ENCODE measurements at regions not wholly inside any gene's neighbourhood (a gene's known extent, or its start where the extent isn't known, plus 50 kb on each side); places are given as distances from the start of the nearest gene placed in this dataset.

- DNase-seq: no peak
- intact Hi-C loops (cut with DNase I): no loop called here
Measured at GRCh38 chrX:1074755-1075154, 137.7 kb downstream of the CRLF2 start.

DNA sequence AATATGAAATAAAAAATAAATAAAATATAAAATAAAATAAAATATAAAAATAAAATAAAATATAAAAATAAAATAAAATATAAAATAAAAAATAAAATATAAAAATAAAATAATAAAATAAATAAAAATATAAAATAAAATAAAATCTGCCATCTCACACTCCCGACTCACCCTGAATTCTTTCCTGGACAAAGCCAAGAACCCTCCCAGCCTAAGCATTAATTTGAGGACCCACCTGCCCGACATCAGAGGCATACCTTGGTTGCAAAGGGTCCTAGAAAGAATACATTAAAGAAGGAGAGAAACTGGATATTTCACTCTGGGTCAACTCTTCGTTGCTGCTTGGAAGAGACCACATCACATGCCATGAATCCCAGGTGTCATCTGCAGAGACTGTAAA lies 138.3 kb downstream of the CRLF2 start:
- no peak overlapping the region for H3K27ac ChIP-seq
- no peaks in the 10 kb centered on the region for H3K27me3 ChIP-seq (ENCODE audit: low read depth)
- H3K36me3 ChIP-seq: no peaks in the 10 kb centered on the region
- H3K4me3 ChIP-seq: no peak overlapping the region
- no peaks in the 10 kb centered on the region for H3K4me1 ChIP-seq
- ATAC-seq (no peak), DNase-seq (no peak)
- H3K9me3 ChIP-seq: peaks cover 5% of the 10 kb centered on the region
- intact Hi-C loops (cut with DNase I): no loop called here
- no peak for TF ChIP-seq CTCF (IDR thresholded peaks at IDR 0.05)

More at GRCh38 chrX:1074755-1075154, 137.7 kb downstream of the CRLF2 start:
- H3K27ac ChIP-seq: no peak overlapping the region
- no peaks in the 10 kb centered on the region for H3K27me3 ChIP-seq (ENCODE audit: low read depth)
- H3K4me3 ChIP-seq: no peak overlapping the region
- H3K9me3 ChIP-seq: peaks cover 5% of the 10 kb centered on the region
- no peaks in the 10 kb centered on the region for H3K36me3 ChIP-seq
- ATAC-seq: no peak
- no peaks in the 10 kb centered on the region for H3K4me1 ChIP-seq
- no peak for TF ChIP-seq CTCF (IDR thresholded peaks at IDR 0.05)

GRCh38 chrX:1072637-1073377 lies 139.6 kb downstream of the CRLF2 start:
- Histone ChIP-seq H3K4me1 (no peaks in the 10 kb centered on the region), H3K27me3 (ENCODE audit: low read depth) (no peaks in the 10 kb centered on the region), H3K27ac (no peak overlapping the region), H3K36me3 (no peaks in the 10 kb centered on the region), H3K9me3 (peaks cover 5% of the 10 kb centered on the region), H3K4me3 (no peak overlapping the region)
- intact Hi-C loops (cut with DNase I): no loop called here
- DNase-seq (no peak), ATAC-seq (no peak)
- no peak for TF ChIP-seq CTCF (IDR thresholded peaks at IDR 0.05)

DNA sequence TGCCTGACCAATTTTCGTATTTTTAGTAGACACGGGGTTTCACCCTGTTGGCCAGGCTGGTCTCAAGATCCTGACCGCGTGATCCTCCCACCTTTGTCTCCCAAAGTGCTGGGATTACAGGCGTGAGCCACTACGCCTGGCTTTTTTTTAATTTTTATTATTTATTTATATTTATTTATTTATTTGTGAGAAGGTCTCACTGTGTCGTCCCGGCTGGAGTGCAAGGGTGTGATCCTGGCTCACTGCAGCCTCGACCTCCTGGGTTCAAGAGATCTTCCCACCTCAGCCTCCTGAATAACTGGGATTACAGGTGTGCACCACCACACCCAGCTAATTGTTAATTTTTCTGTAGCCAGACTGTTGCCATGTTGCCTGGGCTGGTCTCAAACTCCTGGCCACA lies 141.1 kb downstream of the CRLF2 start:
- no peak for DNase-seq
- no peak for TF ChIP-seq CTCF (IDR thresholded peaks at IDR 0.05)

DNA sequence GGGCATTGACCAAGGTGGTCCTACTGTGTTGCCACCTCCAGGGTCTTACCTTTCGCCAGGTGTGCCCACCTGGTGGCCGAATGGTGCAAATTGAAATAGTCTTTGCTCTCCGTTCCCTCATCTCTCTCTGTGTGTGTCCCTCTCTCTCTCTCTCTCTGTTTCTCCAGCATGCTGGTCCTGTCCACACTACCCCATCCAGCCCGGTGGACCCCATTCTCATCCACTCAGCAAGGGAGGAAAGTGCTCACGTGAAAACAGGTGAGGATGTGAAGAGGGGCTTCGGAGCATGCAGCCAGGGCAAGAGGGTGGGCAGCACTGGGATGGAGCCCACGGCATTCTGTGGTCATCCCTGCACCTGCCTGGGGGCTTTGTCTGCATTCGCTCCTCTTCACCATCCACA lies 150.1 kb downstream of the CRLF2 start:
- no peak for DNase-seq
- ATAC-seq: no peak
- Histone ChIP-seq H3K27ac (no peak overlapping the region), H3K36me3 (no peaks in the 10 kb centered on the region), H3K4me3 (no peak overlapping the region), H3K4me1 (no peaks in the 10 kb centered on the region), H3K27me3 (ENCODE audit: low read depth) (no peaks in the 10 kb centered on the region), H3K9me3 (no peaks in the 10 kb centered on the region)
- TF ChIP-seq CTCF (IDR thresholded peaks at IDR 0.05): no peak
- intact Hi-C loops (cut with DNase I): no loop called here

More for the DNA sequence above, 141.1 kb downstream of the CRLF2 start:
- H3K27ac ChIP-seq: no peak overlapping the region
- intact Hi-C loops (cut with DNase I): no loop called here
- no peak for ATAC-seq
- peaks cover 5% of the 10 kb centered on the region for H3K9me3 ChIP-seq
- no peaks in the 10 kb centered on the region for H3K4me1 ChIP-seq
- H3K4me3 ChIP-seq: no peak overlapping the region
- H3K36me3 ChIP-seq: no peaks in the 10 kb centered on the region
- no peaks in the 10 kb centered on the region for H3K27me3 ChIP-seq (ENCODE audit: low read depth)
